SU-DHL-6 (cell line): ENCODE measurements at regions not wholly inside any gene's neighbourhood (a gene's known extent, or its start where the extent isn't known, plus 50 kb on each side); places are given as distances from the start of the nearest gene placed in this dataset.

ENCODE experiments used
- EZH2phosphoT487 ChIP-seq: fragments of 200-600 bp; sonication (generic), shearing (Covaris generic); conservative IDR thresholded peaks from 2 replicates; pipeline ENCODE4 v1.6.1; 2018; ENCODE audit warnings: mild to moderate bottlenecking, antibody characterized with exemption, low read length, moderate library complexity, mixed read lengths
- TF ChIP-seq, protein P1 (sequence below): fragments of 200-600 bp; sonication (generic); IDR thresholded peaks from one replicate; pipeline ENCODE4 v1.5.1; 2017; ENCODE audit warnings: antibody characterized with exemption, mild to moderate bottlenecking, low read length, moderate library complexity; ENCODE audit not compliant: insufficient read depth, poor library complexity, severe bottlenecking

DNA sequence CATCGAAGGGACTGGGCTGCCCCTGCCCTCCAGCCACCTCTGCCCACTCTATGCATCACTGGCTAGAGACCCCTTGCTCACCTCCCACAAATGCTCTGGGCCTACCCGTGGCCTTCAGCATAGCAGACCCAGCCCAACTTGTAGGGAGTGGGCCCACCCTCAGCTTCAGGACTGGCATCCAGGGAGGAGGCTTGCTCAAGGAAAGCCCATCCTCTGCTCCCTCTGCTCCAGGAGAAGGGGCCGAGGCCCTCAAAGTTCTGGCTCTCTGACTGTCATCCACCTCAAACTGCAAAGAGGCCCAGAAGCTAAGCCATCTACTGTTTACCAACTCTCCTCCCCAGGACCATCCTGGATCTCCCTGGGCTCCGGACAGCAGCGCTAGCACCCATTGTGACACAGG, 84.5 kb downstream of the C5orf15 start:
- TF ChIP-seq, protein P1, sequence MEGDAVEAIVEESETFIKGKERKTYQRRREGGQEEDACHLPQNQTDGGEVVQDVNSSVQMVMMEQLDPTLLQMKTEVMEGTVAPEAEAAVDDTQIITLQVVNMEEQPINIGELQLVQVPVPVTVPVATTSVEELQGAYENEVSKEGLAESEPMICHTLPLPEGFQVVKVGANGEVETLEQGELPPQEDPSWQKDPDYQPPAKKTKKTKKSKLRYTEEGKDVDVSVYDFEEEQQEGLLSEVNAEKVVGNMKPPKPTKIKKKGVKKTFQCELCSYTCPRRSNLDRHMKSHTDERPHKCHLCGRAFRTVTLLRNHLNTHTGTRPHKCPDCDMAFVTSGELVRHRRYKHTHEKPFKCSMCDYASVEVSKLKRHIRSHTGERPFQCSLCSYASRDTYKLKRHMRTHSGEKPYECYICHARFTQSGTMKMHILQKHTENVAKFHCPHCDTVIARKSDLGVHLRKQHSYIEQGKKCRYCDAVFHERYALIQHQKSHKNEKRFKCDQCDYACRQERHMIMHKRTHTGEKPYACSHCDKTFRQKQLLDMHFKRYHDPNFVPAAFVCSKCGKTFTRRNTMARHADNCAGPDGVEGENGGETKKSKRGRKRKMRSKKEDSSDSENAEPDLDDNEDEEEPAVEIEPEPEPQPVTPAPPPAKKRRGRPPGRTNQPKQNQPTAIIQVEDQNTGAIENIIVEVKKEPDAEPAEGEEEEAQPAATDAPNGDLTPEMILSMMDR = no peak
- TF ChIP-seq EZH2phosphoT487 = no peak
